ENCODE measurements at regions not wholly inside any gene's neighbourhood (a gene's known extent, or its start where the extent isn't known, plus 50 kb on each side); places are given as distances from the start of the nearest gene placed in this dataset.
"Not testable (repeated sequence)": the region's sequence is repeated elsewhere in the genome, so short reads cannot be mapped to it uniquely, and the experiment has no call there.

DNA sequence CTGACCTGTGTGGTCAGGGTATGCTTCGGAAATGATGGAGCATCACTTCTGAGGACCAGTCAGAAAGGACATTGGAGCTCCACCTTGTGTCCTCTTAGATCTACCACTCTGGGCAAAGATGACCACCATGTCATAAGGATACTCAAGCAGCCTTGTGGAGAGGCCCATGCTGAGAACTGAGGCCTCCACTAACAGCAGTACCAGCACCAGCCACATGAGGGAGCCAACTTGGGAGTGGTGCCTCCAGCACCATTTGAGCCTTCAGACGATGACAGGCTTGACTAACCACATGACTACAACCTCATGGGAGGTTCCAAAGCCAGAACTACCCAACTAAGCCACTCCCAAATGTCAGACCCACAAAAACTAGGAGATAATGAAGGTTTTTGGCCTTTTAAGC lies 116.0 kb downstream of the NPTX2 start:
- Histone ChIP-seq H3K4me3 (ENCODE audit: low read depth in 2 of 2, low read length in 2 of 2) (no peak overlapping the region), H3K4me1 (ENCODE audit: control insufficient read depth, insufficient read depth, low read length) (0 out of 2 replicates have a peak, but pooled peaks cover 2% of the 10 kb centered on the region), H3K36me3 (ENCODE audit: control insufficient read depth, insufficient read depth, low read length) (no peaks in the 10 kb centered on the region), H3K27me3 (ENCODE audit: control insufficient read depth, insufficient read depth, low read length) (no peaks in the 10 kb centered on the region), H3K27ac (ENCODE audit: low read length) (no peak overlapping the region), H3K9me3 (ENCODE audit: control insufficient read depth, insufficient read depth, low read depth, low read length) (no peaks in the 10 kb centered on the region)
- ATAC-seq (peak; percentile 89), DNase-seq (ENCODE audit: low read depth, low spot score) (peak; percentile 25)
- TF ChIP-seq, protein P1, sequence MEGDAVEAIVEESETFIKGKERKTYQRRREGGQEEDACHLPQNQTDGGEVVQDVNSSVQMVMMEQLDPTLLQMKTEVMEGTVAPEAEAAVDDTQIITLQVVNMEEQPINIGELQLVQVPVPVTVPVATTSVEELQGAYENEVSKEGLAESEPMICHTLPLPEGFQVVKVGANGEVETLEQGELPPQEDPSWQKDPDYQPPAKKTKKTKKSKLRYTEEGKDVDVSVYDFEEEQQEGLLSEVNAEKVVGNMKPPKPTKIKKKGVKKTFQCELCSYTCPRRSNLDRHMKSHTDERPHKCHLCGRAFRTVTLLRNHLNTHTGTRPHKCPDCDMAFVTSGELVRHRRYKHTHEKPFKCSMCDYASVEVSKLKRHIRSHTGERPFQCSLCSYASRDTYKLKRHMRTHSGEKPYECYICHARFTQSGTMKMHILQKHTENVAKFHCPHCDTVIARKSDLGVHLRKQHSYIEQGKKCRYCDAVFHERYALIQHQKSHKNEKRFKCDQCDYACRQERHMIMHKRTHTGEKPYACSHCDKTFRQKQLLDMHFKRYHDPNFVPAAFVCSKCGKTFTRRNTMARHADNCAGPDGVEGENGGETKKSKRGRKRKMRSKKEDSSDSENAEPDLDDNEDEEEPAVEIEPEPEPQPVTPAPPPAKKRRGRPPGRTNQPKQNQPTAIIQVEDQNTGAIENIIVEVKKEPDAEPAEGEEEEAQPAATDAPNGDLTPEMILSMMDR (IDR thresholded peaks at IDR 0.05), result no peak; the same call in 1 of the 2 replicates
- TF ChIP-seq SIN3A (IDR thresholded peaks at IDR 0.05; ENCODE audit: borderline replicate concordance, insufficient read depth, low read depth, low read length) (no peak), TCF7L2 (IDR thresholded peaks at IDR 0.05; ENCODE audit: low read depth, low read length) (no peak), POLR2AphosphoS5 (IDR thresholded peaks at IDR 0.05; ENCODE audit: low read depth, low read length) (no peak)
- TF ChIP-seq, protein P2, sequence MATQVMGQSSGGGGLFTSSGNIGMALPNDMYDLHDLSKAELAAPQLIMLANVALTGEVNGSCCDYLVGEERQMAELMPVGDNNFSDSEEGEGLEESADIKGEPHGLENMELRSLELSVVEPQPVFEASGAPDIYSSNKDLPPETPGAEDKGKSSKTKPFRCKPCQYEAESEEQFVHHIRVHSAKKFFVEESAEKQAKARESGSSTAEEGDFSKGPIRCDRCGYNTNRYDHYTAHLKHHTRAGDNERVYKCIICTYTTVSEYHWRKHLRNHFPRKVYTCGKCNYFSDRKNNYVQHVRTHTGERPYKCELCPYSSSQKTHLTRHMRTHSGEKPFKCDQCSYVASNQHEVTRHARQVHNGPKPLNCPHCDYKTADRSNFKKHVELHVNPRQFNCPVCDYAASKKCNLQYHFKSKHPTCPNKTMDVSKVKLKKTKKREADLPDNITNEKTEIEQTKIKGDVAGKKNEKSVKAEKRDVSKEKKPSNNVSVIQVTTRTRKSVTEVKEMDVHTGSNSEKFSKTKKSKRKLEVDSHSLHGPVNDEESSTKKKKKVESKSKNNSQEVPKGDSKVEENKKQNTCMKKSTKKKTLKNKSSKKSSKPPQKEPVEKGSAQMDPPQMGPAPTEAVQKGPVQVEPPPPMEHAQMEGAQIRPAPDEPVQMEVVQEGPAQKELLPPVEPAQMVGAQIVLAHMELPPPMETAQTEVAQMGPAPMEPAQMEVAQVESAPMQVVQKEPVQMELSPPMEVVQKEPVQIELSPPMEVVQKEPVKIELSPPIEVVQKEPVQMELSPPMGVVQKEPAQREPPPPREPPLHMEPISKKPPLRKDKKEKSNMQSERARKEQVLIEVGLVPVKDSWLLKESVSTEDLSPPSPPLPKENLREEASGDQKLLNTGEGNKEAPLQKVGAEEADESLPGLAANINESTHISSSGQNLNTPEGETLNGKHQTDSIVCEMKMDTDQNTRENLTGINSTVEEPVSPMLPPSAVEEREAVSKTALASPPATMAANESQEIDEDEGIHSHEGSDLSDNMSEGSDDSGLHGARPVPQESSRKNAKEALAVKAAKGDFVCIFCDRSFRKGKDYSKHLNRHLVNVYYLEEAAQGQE (IDR thresholded peaks at IDR 0.05; ENCODE audit: insufficient read depth in 1 of 2, low read depth in 2 of 2, low read length in 1 of 2), result no peak
- CTCF ChIA-PET, result interaction anchor here (0.6 kb wide), 1 partner anchor 65 kb away, joined by 6 read pairs; no protein-coding TSS in a partner anchor
- no TSS peak for BruUV-seq (replicated peaks)
- intact Hi-C loops (cut with micrococcal nuclease; ENCODE audit: unreplicated experiment) (no loop called here), in situ Hi-C loops (cut with HindIII; ENCODE audit: low pct_unique_long_range_greater_than_20kb, low sequenced_read_pairs) (no loop called here)
- POLR2A ChIA-PET, result no interaction called here

DNA sequence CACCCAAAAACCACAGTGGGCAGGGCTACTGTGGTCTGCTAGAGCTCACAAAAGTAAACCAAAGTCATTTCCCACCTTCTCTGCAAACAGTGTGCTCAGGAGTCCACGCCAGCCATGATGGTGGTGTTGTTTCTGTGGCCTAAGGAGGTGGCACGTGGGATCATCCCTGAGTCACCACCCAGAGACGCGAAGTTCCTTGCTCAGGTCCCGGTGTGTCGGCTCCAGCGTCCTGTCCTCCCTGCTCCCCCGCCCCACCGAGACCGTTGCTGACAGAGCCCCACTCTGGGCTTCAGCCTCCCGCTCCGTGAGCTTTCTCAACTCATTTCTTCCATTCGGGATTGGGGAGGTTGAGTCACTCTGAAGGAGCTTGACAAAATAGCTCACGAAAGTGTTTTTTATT lies 118.7 kb downstream of the NPTX2 start:
- Histone ChIP-seq H3K36me3 (ENCODE audit: control insufficient read depth, insufficient read depth, low read length) (no peaks in the 10 kb centered on the region), H3K27ac (ENCODE audit: low read length) (no peak overlapping the region), H3K9me3 (ENCODE audit: control insufficient read depth, insufficient read depth, low read depth, low read length) (no peaks in the 10 kb centered on the region), H3K4me3 (ENCODE audit: low read depth in 2 of 2, low read length in 2 of 2) (no peak overlapping the region), H3K4me1 (ENCODE audit: control insufficient read depth, insufficient read depth, low read length) (no peaks in the 10 kb centered on the region), H3K27me3 (ENCODE audit: control insufficient read depth, insufficient read depth, low read length) (no peaks in the 10 kb centered on the region)
- TF ChIP-seq POLR2AphosphoS5 (IDR thresholded peaks at IDR 0.05; ENCODE audit: low read depth, low read length) (no peak), SIN3A (IDR thresholded peaks at IDR 0.05; ENCODE audit: borderline replicate concordance, insufficient read depth, low read depth, low read length) (no peak)
- TF ChIP-seq, protein P1 (IDR thresholded peaks at IDR 0.05), result no peak
- no TSS peak for BruUV-seq (replicated peaks)
- in situ Hi-C loops (cut with HindIII; ENCODE audit: low pct_unique_long_range_greater_than_20kb, low sequenced_read_pairs), result no loop called here
- CTCF ChIA-PET, result interaction anchor here (0.6 to 0.7 kb wide), 3 partner anchors 10 to 514 kb away, joined by 3 to 4 read pairs (median 3); no protein-coding TSS in a partner anchor
- intact Hi-C loops (cut with micrococcal nuclease; ENCODE audit: unreplicated experiment), result no loop called here
- ATAC-seq (no peak), DNase-seq (ENCODE audit: low read depth, low spot score) (no peak)
- POLR2A ChIA-PET, result interaction anchor here (0.7 kb wide), 1 partner anchor 21 kb away, joined by 3 read pairs; no protein-coding TSS in a partner anchor

DNA sequence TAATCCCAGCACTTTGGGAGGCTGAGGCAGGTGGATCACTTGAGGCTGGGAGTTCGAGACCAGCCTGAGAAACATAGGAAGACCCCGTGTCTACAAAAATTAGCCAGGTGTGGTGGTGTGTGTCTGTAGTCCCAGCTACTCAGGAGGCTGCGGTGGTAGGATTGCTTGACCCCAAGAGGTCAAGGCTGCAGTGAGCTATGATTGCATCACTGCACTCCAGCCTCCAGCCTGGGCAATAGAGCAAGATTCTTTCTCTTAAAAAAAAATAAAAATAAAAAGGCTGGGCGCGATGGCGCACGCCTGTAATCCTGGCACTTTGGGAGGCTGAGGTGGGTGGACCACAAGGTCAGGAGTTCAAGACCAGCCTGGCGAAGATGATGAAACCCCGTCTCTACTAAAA lies 119.4 kb downstream of the NPTX2 start:
- intact Hi-C loops (cut with micrococcal nuclease; ENCODE audit: unreplicated experiment); H3K27ac ChIP-seq (ENCODE audit: low read length); H3K4me3 ChIP-seq (ENCODE audit: low read depth in 2 of 2, low read length in 2 of 2); H3K36me3 ChIP-seq (ENCODE audit: control insufficient read depth, insufficient read depth, low read length); H3K4me1 ChIP-seq (ENCODE audit: control insufficient read depth, insufficient read depth, low read length); H3K9me3 ChIP-seq (ENCODE audit: control insufficient read depth, insufficient read depth, low read depth, low read length); ATAC-seq; POLR2A ChIA-PET; DNase-seq (ENCODE audit: low read depth, low spot score); in situ Hi-C loops (cut with HindIII; ENCODE audit: low pct_unique_long_range_greater_than_20kb, low sequenced_read_pairs); H3K27me3 ChIP-seq (ENCODE audit: control insufficient read depth, insufficient read depth, low read length); BruUV-seq (replicated peaks); CTCF ChIA-PET: not testable (repeated sequence)
